Stimulated activated naive B cell treated with anti-CD40 and anti-IgM and Interleukin-4, amounts not matched to agents 10 μg/mL and 1 μg/mL and 100 μg/mL, for 72 hours (primary cell): ENCODE measurements at regions not wholly inside any gene's neighbourhood (a gene's known extent, or its start where the extent isn't known, plus 50 kb on each side); places are given as distances from the start of the nearest gene placed in this dataset.

Experiments used
- ATAC-seq, 2 donors: fragments of 150-1000 bp; cut with Tn5 transposase; replicated peaks; 2 replicates each; pipeline ENCODE4 v1.10.0; 2021; ENCODE audit warnings: moderate library complexity in 1 of 2
- DNase-seq: peaks from one replicate; pipeline ENCODE4 v3.0.0; 2021
- H3K27ac Mint-ChIP-seq: one replicate; pipeline ENCODE4 v1.8.0; 2022; ENCODE audit warnings: mild to moderate bottlenecking, mixed read lengths
- H3K27me3 Mint-ChIP-seq, 2 donors: one replicate each; pipeline ENCODE4 v1.8.0; 2022; ENCODE audit warnings: mixed read lengths in 2 of 2
- H3K36me3 Mint-ChIP-seq, 2 donors: one replicate each; pipeline ENCODE4 v1.8.0; 2022; ENCODE audit warnings: mixed read lengths in 2 of 2, mild to moderate bottlenecking in 1 of 2
- H3K4me1 Mint-ChIP-seq, 2 donors: one replicate each; pipeline ENCODE4 v1.8.0; 2022; ENCODE audit warnings: mixed read lengths in 2 of 2, mild to moderate bottlenecking in 1 of 2
- H3K4me3 Mint-ChIP-seq, 2 donors: one replicate each; pipeline ENCODE4 v1.8.0; 2022; ENCODE audit warnings: mild to moderate bottlenecking in 2 of 2, mixed read lengths in 2 of 2, moderate library complexity in 1 of 2
- H3K9me3 Mint-ChIP-seq, 2 donors: one replicate each; pipeline ENCODE4 v1.8.0; 2022; ENCODE audit warnings: mixed read lengths in 2 of 2, mild to moderate bottlenecking in 1 of 2

DNA sequence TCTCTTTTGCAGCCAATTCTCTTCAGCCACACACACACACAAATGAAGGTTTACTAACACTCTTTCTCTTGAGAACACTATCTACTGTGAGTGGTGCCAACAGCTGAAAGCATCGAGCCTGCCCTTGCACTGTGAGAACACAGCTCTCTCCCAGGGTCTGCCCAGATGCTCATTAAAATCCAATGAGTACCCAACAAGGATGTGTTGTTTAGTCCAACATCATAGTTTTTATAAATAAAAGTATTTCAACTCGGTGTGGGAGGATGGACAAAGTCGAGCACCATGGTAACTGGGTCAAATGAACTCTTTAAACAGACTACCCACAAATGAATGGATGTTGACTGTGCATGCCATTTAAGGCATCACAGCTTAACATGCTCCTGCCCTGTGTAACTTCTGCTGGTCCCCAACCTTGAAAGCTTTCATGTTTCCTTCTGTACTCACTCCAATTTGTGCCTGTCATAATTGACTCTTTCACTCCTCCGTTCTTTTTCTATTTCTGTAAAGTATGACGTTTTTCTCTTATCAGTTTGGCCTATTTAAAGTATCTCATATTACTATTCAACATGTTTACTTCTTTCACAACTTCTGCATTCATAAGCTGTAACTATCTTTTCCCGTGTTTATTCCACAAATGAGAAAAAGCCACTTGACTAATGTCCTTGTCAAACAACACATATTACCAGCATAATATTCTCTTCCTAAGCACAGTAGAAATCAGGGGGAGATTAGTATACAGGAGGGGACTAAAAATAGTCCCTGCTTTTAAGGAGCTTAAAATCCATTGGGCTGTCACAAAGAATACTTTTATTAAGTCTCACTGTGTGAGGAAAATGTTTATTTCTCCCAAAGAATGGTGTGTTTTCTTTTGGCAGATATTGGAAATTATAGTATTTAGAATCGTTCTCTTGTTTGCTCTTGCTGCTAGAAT lies 215.4 kb downstream of the RFPL4B start:
- Mint-ChIP-seq H3K27me3 (no peaks in the 10 kb centered on the region), H3K9me3 (peaks cover 0 to 2% of the 10 kb centered on the region in 2 donors), H3K27ac (no peak overlapping the region), H3K4me1 (no peaks in the 10 kb centered on the region), H3K4me3 (no peak overlapping the region), H3K36me3 (no peaks in the 10 kb centered on the region)
- ATAC-seq (no peak), DNase-seq (no peak)

DNA sequence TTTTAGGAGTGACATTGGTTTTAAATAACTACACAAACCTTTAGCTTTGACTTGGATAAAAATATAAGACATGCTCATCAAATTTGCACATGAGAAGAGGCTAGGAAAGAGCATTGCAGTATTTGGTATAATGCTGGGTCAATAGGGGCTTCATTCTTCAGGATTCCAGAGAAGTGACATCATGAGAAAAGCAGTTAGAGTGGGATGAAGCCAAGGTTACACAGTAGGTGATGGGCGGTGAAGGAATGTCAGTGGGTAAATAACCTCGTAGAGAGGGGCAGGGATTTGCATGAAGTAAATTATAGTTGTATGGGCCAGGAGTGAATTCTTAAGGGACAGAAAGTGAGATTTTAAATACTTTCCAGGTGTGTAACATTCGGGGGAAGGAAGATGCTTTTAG lies 216.2 kb downstream of the RFPL4B start:
- Mint-ChIP-seq H3K27ac (no peak overlapping the region), H3K4me3 (no peak overlapping the region), H3K9me3 (peaks cover 0 to 2% of the 10 kb centered on the region in 2 donors), H3K4me1 (no peaks in the 10 kb centered on the region), H3K27me3 (no peaks in the 10 kb centered on the region), H3K36me3 (no peaks in the 10 kb centered on the region)
- DNase-seq (no peak), ATAC-seq (no peak)

DNA sequence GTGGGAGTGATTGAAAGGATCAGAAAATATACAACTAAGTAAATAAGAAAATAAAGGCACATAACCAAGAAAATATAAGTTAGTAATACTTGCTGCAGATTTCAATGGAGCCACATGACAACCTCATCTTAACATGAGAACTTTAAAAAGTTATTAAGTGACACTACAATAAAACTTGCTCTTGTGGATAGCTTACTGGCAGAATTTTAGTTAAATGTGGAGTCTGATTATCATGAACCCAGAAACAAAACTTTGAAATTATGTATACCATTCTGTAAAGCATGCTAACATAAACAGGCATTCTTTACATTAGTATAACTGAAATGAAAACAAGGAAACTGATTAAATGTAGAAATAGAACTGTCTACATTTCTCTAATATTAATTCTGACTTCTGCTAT lies 220.9 kb downstream of the RFPL4B start:
- no peak for ATAC-seq
- Mint-ChIP-seq H3K27ac (no peak overlapping the region), H3K27me3 (no peaks in the 10 kb centered on the region)

DNA sequence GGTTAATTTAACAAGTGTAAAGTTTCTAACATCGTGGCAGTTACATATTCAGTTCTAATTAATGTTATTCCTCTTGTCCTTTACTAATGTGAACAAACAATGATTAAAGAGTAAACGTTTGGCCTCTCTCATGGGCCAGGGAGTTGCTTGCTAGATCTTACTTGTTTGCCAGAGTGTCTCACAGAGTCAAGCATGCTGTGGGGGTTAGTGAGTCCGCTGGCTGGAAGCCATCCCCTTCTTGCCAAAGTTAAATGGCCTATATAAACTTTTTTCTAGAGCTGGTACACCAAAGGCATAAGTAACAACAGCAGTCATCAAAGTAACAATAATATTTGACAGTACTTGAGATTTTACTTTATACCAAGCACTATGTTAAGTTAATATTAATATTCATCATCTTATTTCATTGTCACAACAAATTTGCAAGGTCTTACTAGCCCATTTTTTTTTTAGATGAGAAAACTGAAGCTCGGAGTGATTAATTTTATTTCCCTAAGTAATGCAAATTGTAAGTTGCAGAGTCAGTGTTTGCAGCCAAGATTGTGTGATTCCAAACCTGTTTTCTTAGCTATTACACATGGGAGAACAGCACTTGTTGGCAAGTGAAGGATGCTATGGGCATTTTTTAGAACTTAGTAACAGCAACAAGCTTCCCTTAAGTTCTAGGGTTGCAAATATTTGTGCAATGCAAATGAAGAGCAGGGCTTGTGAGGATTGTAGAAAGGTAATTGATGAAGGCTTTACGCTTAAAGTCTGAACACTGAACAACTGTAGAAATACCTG lies 224.5 kb downstream of the RFPL4B start:
- Mint-ChIP-seq H3K36me3 (no peaks in the 10 kb centered on the region), H3K27me3 (no peaks in the 10 kb centered on the region), H3K9me3 (no peaks in the 10 kb centered on the region), H3K4me1 (no peaks in the 10 kb centered on the region), H3K27ac (no peak overlapping the region), H3K4me3 (no peak overlapping the region)
- DNase-seq (no peak), ATAC-seq (no peak)

More for the DNA sequence above, 220.9 kb downstream of the RFPL4B start:
- no peak for DNase-seq
- Mint-ChIP-seq H3K4me3 (no peak overlapping the region), H3K9me3 (peaks cover 0 to 2% of the 10 kb centered on the region in 2 donors), H3K4me1 (no peaks in the 10 kb centered on the region), H3K36me3 (no peaks in the 10 kb centered on the region)

DNA sequence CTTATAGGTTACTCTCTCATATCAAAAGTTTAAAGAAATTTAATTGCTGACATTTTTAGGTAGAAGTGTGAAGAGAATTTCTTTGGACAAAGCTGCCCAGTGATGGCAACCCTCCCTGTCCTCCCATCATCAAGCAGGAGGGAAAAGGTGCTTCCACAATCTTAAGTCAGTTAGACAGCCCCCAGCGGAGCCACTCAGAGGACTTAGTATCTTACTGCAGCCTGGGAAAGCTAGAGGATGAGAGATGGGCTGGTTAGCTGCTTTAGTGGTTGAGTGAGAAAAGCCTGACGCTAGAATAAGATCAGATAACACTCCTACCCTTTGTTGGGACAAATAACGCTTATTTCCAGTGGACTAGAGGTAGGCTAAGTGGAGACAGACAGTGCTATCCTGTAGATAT lies 227.1 kb downstream of the RFPL4B start:
- Mint-ChIP-seq H3K27me3 (no peaks in the 10 kb centered on the region), H3K36me3 (no peaks in the 10 kb centered on the region), H3K4me3 (no peak overlapping the region), H3K27ac (no peak overlapping the region), H3K4me1 (no peaks in the 10 kb centered on the region), H3K9me3 (no peaks in the 10 kb centered on the region)
- ATAC-seq (no peak), DNase-seq (no peak)

DNA sequence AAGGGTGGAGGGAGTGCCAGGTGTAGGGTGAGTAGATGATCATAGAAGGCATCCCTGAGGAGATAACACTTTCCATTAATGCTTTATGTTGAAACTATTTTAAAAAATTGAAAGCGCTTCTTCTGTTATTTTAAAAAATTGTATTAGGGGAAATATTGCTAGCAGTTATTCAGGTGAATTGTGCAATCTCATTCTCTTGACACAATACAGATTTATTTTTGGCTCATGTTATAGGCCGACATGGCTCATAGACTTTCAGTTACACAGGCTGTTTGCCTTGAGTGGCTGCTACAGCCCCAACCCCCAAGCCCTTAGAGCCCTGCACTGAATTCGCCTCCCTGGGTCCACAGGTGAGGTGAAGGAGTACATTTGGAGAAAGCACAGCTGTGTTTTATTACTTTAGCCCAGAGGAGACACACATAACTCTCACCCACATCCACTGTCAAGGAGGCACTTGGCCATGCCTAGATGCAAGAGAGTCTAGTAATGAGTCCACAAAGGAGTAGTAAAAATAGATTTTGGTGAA lies 228.2 kb downstream of the RFPL4B start:
- no peak for DNase-seq
- H3K27me3 Mint-ChIP-seq = no peaks in the 10 kb centered on the region
- H3K27ac Mint-ChIP-seq = no peak overlapping the region
- no peak for ATAC-seq
- no peaks in the 10 kb centered on the region for H3K9me3 Mint-ChIP-seq
- no peak overlapping the region for H3K4me3 Mint-ChIP-seq
- no peaks in the 10 kb centered on the region for H3K36me3 Mint-ChIP-seq
- no peaks in the 10 kb centered on the region for H3K4me1 Mint-ChIP-seq

DNA sequence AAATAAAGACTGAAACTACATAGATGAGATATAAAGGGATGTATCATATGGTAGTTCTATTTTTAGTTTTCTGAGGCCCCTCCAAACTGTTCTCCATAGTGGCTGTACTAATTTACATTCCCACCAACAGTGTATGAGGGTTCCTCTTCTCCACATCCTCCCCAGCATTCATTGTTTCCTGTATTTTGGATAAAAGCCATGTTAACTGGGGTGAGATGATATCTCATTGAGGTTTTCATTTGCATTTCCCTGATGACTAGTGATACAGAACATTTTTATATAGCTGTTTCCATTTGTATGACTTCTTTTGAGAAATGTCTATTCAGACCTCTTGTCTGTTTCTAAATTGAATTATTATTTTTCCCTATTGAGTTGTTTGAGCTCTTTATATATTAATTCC lies 229.3 kb downstream of the RFPL4B start:
- Mint-ChIP-seq H3K27me3 (no peaks in the 10 kb centered on the region), H3K27ac (no peak overlapping the region), H3K4me3 (no peak overlapping the region), H3K4me1 (no peaks in the 10 kb centered on the region), H3K36me3 (no peaks in the 10 kb centered on the region), H3K9me3 (no peaks in the 10 kb centered on the region)
- DNase-seq = no peak
- ATAC-seq = no peak

DNA sequence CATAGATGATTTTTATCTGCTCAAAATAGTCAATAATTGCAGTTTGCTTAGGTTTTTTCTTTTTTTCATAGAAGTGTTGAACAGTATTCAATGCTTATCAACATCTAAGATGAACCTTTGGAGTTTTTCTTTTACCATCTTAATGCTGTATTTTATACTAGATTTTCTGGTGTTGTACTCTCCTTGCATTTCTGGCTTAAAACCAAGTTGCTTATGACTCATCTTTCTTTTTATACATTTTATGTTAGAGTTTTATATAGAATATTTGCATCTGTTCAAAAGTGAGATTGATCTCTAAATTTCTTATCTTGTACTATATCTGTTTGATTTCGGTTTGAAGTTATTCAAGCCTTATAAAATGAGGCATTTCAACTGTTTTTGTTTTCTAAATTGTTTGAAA lies 232.5 kb downstream of the RFPL4B start:
- Mint-ChIP-seq H3K36me3 (no peaks in the 10 kb centered on the region), H3K27ac (no peak overlapping the region), H3K4me1 (no peaks in the 10 kb centered on the region), H3K9me3 (peaks cover 0 to 7% of the 10 kb centered on the region in 2 donors), H3K27me3 (no peaks in the 10 kb centered on the region), H3K4me3 (no peak overlapping the region)
- ATAC-seq (no peak), DNase-seq (no peak)

DNA sequence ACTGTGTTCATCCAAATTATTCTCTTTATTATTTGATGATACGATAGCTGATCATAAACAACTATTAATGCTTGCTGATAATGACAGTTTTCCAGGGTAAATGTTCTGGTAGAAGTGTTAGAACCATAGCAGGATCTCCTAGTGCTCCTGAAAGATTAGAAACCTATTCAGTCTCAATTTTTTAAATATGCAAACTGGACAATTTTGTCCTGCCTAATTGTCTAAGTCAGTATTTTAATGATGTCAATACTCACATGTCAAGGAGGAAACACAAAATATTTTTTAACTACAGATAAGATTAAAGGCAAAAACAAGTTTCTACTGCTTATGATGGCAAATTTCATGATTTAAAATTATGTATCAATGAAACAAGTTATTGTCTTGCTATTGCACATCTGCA lies 233.9 kb downstream of the RFPL4B start:
- DNase-seq = no peak
- Mint-ChIP-seq H3K9me3 (peaks cover 0 to 7% of the 10 kb centered on the region in 2 donors), H3K36me3 (no peaks in the 10 kb centered on the region), H3K4me3 (no peak overlapping the region), H3K27ac (no peak overlapping the region), H3K4me1 (no peaks in the 10 kb centered on the region), H3K27me3 (no peaks in the 10 kb centered on the region)
- no peak for ATAC-seq

DNA sequence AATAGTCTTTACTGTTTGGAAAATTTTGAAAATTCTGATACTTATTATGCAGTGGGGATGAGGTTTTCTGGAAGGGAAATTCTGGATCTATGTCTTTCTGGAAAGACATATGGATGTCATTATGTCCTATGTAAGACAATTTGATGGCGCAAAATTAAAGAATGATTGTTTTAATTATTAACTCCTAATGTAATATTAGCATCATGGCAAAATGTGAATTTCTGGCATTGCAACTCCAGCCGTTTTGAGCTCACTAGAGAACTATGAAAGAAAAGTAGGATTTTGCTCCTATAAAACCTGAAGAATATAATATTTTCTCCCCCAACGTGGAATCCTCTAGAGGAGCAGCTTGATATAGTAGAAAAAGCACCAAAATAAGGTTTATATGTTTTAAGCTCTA lies 243.2 kb downstream of the RFPL4B start:
- Mint-ChIP-seq H3K27me3 (no peaks in the 10 kb centered on the region), H3K4me3 (no peak overlapping the region)

DNA sequence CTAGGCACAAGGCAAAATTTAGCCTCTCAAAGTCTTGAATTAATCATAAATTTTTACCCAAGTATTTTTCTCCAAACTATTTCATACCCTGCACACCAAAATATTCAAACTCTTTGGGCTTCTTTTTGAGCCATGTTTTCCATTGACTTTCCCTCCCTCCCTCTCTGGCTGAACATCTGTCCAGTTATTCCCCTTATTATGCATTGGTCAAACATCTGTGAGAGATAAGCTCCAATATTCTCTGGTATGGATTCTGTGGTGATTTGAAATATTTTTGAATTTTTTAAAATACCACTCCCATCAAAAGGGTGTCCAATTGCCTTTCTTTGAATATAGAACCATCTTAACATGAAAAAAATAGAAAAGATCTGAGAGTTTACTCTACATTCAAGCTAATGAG lies 244.2 kb downstream of the RFPL4B start:
- H3K27ac Mint-ChIP-seq = no peak overlapping the region
- no peaks in the 10 kb centered on the region for H3K36me3 Mint-ChIP-seq
- H3K9me3 Mint-ChIP-seq = peaks cover 5 to 6% of the 10 kb centered on the region in 2 donors
- H3K4me3 Mint-ChIP-seq = no peak overlapping the region
- no peak for DNase-seq
- H3K4me1 Mint-ChIP-seq = no peaks in the 10 kb centered on the region
- H3K27me3 Mint-ChIP-seq = no peaks in the 10 kb centered on the region
- ATAC-seq = no peak

More for the DNA sequence above, 243.2 kb downstream of the RFPL4B start:
- H3K27ac Mint-ChIP-seq = no peak overlapping the region
- no peaks in the 10 kb centered on the region for H3K36me3 Mint-ChIP-seq
- peaks cover 5% of the 10 kb centered on the region in 2 donors for H3K9me3 Mint-ChIP-seq
- ATAC-seq (no peak), DNase-seq (no peak)
- no peaks in the 10 kb centered on the region for H3K4me1 Mint-ChIP-seq

DNA sequence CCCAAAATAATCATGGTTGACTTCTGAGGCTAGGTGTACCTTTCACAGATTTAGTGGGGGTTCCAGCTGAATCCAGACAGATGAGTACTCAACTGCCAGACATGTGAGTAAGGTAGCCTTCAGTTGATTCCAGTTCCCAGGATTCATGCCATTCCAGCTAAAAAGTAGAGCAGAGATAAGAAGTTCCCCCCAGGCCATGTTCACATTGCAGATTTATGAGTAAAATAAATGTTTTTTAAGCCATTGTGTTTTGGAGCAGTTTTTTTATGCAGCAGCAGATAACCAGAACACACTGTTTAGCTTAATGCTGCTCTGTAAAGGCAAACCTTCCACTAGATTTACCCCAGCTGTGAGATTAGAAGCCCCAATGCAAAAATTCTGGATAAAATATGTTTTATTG lies 245.0 kb downstream of the RFPL4B start:
- Mint-ChIP-seq H3K27ac (no peak overlapping the region), H3K4me1 (no peaks in the 10 kb centered on the region), H3K4me3 (no peak overlapping the region), H3K36me3 (no peaks in the 10 kb centered on the region), H3K27me3 (no peaks in the 10 kb centered on the region), H3K9me3 (peaks cover 5 to 6% of the 10 kb centered on the region in 2 donors)
- ATAC-seq (no peak), DNase-seq (no peak)

DNA sequence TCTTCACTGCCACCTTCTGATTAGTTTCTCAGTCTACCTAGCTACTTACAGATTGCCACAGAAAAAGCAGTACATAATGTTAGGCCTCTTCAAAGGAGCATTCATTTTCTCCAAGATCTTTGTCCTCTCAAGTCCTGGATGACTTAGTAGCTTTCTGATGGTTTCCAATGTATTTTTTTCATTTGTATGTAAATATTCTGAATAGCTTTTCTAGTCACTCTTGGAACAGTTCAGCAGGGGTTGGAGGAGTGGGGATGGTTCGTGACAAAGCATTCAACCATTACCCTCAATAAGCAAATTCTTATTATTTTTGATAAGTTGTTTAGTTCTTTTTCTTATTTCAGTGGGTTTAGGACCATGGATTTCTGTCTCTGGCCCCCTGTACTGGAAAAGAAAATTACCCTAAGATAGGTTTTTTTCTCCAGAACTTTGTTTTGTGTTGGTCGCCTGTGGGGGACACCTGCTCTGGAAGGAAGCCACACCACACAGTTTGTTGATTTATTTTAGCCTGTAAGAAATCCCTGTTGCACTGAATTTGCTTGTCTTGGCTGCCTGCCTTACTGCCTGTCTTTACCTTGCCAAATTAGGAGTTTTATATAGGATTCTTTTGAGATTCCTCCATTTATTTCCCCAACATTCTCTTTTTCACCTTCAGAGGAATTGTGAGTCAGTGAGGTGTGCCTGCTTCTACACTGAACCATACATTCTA lies 247.9 kb downstream of the RFPL4B start:
- no peak overlapping the region for H3K27ac Mint-ChIP-seq
- ATAC-seq (no peak), DNase-seq (no peak)
- H3K4me3 Mint-ChIP-seq = no peak overlapping the region
- H3K9me3 Mint-ChIP-seq = peaks cover 5 to 6% of the 10 kb centered on the region in 2 donors
- H3K4me1 Mint-ChIP-seq = no peaks in the 10 kb centered on the region
- H3K36me3 Mint-ChIP-seq = no peaks in the 10 kb centered on the region
- no peaks in the 10 kb centered on the region for H3K27me3 Mint-ChIP-seq

DNA sequence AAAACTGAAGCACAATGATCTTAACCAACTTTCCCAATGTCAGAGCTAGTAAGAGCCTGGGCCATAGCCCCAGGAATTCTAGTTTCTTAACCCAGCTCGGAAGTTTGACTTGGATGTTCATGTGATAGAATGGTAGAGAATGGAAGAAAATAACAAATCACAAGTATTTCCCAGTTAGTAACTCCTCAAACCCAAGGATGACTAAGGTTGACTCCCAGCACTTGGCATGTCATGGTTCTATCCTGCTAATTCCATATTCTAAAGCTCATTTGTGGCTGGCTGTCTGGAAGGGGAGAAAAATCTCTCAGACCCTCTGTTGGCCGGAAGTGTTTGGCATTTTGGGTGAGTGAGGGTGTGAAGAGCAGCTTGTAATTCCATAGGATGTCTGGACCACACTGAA lies 248.7 kb downstream of the RFPL4B start:
- Mint-ChIP-seq H3K4me1 (no peaks in the 10 kb centered on the region), H3K9me3 (peaks cover 5 to 6% of the 10 kb centered on the region in 2 donors), H3K36me3 (no peaks in the 10 kb centered on the region), H3K4me3 (no peak overlapping the region), H3K27me3 (no peaks in the 10 kb centered on the region), H3K27ac (no peak overlapping the region)
- DNase-seq (no peak), ATAC-seq (no peak)
